PC-3 (cell line): ENCODE measurements at regions not wholly inside any gene's neighbourhood (a gene's known extent, or its start where the extent isn't known, plus 50 kb on each side); places are given as distances from the start of the nearest gene placed in this dataset.

Experiments
- EZH2 ChIP-seq: fragments of 300-600 bp; sonication (generic); IDR thresholded peaks from one replicate; pipeline ENCODE4 v1.6.1; 2017; ENCODE audit warnings: antibody characterized with exemption, mild to moderate bottlenecking, low read length; ENCODE audit not compliant: unreplicated experiment
- EZH2phosphoT487 ChIP-seq: fragments of 300-600 bp; sonication (generic); IDR thresholded peaks from 2 replicates; pipeline ENCODE4 v1.6.1; 2018; ENCODE audit warnings: mild to moderate bottlenecking, antibody characterized with exemption, low read length, borderline replicate concordance
- TF ChIP-seq, protein P1 (sequence below): fragments of 300-600 bp; sonication (generic); conservative IDR thresholded peaks from 2 replicates; pipeline ENCODE4 v1.5.1; 2017; ENCODE audit warnings: antibody characterized with exemption, low read depth, mild to moderate bottlenecking, low read length

DNA sequence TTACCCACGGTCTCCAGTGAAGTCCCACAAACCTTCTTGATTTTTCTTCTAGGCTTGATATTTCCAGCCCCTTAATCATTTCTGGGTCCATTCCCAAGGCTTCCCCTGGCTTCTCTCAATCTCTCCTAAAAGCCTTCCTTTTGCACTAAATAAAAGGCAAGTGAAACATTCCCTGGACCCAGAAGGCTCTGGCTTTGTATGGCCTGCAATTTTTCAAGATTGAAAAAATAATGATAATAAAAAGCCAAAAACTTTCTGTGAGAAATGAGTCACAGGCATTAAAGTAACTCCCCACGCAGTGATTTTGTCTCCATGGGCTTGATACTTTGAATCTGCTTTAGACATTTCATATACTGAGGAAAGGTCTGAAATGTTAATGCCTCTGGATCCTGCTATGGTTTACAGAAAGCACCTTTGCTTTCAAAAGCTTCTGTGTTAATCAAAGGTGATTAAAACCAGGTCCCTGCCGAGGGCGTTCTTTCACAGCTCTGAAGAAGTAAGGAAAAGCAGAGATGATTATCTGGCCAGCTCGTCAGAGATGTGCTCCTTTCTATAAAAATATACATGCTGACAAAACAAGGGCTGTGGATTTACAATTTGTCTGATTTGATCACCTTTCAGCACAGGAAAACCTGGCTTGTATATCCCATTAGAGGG, 118.9 kb upstream of the TMEM72 start:
- TF ChIP-seq, protein P1, sequence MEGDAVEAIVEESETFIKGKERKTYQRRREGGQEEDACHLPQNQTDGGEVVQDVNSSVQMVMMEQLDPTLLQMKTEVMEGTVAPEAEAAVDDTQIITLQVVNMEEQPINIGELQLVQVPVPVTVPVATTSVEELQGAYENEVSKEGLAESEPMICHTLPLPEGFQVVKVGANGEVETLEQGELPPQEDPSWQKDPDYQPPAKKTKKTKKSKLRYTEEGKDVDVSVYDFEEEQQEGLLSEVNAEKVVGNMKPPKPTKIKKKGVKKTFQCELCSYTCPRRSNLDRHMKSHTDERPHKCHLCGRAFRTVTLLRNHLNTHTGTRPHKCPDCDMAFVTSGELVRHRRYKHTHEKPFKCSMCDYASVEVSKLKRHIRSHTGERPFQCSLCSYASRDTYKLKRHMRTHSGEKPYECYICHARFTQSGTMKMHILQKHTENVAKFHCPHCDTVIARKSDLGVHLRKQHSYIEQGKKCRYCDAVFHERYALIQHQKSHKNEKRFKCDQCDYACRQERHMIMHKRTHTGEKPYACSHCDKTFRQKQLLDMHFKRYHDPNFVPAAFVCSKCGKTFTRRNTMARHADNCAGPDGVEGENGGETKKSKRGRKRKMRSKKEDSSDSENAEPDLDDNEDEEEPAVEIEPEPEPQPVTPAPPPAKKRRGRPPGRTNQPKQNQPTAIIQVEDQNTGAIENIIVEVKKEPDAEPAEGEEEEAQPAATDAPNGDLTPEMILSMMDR, result no peak
- TF ChIP-seq EZH2 (no peak), EZH2phosphoT487 (no peak)
